GM21423 (cell line): ENCODE measurements at regions not wholly inside any gene's neighbourhood (a gene's known extent, or its start where the extent isn't known, plus 50 kb on each side); places are given as distances from the start of the nearest gene placed in this dataset.
"Not testable (repeated sequence)": the region's sequence is repeated elsewhere in the genome, so short reads cannot be mapped to it uniquely, and the experiment has no call there.

Source experiments
- ATAC-seq: cut with Tn5 transposase; IDR thresholded peaks from one replicate; pipeline ENCODE4 v1.9.1; 2021; ENCODE audit warnings: mild to moderate bottlenecking, moderate library complexity; ENCODE audit not compliant: unreplicated experiment

DNA sequence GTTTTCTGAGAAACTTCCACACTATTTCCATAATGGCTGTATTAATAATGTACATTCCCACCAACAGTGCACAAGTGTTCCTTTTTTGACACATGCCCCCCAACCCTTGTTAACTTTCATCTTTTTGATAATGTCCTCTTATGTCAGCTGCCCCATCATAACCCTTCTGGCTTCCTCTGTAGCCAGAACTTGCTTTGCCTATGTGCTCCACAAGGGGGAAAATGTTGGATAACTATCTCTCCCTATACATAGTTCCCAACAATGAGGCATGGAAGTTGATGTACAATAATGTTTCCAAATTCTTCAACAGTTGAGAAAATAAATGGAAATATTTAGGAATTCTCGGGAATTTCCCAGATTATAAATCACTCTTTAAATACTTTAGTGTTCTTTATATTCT is 142.9 kb downstream of the ASB9 start:
- no peak for ATAC-seq

DNA sequence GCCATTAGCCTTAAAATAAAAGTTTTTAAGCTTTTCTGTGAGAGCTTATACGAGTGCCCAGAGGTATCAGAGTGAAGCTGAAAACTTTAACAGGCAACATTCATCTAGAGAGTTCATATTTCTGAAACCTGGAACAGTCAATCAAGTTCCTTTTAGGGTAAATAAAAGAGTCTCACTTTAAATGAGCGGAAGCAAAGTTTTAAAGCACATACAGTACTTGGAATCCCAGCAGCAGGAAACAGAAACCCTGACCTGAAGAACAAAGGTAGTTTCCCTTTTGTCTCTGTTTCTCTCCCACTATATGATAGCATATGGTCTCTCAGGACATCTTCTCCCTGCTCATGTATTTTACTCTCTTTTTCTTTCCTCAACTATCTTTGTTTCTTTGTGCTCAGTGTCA is 153.0 kb downstream of the ASB9 start:
- ATAC-seq: no peak

DNA sequence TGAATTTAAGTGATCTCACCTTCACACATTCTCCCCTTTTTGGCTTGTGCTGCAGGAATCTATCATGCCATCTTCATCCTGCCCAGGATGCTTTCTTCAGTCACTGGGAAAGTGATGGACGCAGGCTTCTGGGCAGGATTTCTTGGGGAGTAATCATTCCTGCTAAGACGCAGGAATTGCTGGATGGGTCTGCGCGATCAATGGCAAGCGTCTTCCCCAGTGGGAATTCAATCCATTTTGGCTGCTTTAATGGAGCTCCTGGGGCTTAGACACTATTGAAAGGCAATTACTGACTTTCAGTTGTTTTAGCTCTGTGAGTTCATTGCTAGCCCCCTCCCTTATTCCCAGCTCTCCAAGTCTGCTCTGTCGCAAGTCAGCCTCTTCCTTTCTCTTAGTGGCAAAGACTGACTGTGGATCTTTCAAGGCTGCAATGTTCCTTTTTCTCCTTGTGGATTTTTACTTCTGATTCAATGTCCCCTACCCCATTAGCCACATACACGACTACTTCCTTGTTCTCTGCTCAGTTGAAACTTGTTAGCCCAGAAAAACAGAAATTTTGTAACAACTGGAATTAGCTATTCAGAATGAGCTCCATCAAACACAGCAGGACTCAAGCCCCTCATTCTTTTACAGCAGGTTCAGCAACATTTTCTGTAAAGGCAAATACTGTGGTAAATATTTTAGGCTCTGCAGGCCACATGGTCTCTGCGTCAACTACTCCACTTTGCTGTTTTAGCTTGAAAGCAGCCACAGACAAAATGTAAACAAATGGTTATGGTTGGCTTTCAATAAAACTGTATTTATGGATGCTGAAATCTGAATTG is 154.9 kb downstream of the ASB9 start:
- ATAC-seq: no peak

DNA sequence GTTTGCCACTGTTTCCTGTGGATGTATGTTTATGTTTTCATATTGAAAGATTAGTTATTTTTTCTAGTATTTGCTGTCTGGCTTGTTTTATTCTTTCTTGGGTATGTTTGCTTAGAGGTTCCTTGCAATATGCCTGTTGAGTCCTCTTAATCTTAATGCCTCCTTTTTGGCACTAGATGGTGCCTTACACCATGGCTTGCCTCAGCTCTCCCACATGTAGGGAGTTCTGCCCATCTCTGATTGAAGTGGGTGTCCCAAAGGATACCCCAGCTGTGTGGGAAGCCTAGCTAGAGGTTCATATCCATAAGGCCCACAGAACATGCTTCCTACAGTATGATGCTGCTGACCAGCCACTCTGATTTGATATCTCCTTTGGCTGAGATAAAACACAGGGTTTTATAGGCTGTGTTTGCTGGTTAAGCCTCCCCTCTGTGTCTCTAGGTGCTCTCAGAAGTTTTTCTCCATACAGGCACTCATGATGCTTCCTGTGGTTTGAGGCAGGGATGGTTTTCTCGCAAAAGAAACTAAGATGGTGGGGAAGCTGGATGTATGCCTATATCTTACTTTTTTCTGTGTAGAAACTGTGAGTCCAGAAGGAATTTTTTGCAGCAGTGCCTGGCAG is 162.4 kb downstream of the ASB9 start:
- ATAC-seq: no peak

DNA sequence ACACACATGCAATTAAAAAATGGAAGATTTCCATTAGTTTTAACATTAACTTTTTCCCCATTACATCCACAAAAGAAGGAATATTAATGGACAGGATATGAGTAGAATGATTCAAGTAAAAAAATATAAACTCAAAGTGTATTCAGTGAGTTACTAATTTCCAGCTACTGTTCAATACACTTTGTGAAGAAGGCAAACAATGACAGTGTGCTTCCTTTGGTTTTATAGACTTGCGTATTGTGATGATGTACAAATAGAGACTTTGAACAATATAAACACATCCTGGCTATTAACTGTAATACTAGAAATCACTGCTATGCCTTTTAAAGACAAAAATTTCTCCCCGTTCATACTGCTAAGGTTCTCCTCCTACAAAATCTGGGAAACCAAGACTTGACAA is 171.4 kb downstream of the ASB9 start:
- no peak for ATAC-seq

DNA sequence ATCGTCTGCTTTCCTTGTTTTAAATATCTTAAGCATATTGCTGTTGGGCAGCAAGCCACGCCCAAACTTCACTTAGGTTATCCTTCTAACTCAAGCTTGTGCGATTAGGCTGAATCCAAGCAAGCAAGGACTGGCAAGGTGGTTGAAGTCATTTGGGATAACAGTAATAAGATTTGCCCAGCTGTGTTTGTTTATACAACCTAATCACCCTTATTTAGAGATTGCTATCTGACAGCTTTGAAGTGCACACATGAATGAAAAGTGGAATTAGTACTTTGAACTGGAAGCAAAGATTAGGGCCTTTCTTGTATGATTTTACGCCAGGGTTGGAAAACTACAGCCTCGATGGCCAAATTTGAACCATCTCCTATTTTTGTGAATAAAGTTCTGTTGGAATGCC is 182.1 kb downstream of the ASB9 start:
- no peak for ATAC-seq

DNA sequence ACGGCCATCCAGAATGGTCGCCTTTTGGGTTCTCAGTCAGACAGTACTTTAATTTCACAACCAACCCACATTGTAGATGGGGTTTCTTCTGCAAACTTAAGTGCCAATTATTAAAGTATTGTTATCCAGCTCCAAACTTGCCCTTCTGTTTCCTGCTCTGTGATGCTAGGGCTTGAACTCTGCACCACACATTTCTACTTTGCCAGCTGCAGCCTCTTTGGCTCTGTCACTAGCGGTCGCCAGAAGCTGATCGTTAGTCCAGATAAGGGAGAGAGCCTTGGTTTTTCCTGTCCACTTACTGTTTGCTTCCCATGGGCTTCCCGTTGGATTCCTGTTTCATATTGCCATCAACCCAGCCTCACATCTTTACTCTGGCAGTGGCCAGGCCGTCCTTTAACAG is 196.6 kb downstream of the ASB9 start:
- ATAC-seq: no peak

DNA sequence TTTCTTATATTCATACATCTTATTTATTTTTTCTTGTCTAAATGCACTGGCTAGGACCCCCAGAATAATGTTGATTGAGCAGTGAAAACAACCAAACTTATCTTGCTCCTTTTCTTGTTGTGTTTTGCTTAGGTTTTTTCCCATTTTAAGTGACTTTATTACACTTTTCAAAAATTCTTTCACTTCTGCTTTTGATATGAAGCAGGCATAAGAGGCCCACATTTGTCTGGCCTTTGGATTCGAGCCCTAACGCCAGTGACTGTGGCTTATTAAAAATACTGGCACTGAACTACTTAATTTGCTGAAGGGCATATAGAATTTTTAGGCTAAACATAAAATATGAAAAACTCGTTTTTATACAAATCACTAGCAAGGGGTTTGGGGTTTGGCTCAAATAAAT is 197.0 kb downstream of the ASB9 start:
- ATAC-seq: no peak

DNA sequence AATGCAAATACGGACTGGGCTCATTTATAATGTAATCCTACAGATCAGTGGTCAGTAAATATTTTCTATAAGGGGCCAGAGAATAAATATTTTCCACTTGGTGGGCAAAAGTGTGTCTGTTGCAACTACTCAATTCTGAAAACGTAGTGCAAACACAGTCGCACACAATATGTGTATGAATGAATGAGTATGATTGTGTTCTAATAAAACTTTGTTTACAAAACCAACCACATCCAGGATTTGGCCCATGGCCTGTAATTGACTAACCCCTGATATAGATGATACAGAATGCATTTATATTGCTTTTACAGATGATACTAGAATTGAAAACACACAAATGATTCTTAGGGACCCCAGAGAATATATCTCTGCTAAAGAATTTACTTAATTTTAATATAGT is 197.6 kb downstream of the ASB9 start:
- ATAC-seq: no peak

DNA sequence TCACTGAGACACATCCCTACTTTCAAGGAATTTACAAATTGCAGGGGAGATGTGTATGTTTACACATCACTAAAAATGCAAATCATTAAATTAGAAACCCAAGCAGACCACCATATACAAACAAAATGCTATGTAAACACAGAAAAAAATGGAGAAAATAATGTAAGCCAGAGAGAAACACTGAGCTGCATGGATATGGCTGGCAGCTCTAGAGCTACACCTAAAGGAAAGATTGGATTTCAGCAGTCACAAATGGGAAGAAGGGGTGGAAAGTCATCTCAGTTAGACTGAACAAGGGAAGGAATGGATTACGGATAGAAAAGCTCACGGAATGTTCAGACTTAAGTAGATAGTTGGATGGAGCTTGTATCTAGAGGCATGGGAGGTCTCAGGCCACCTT is 186.3 kb downstream of the MOSPD2 start:
- no peak for ATAC-seq

DNA sequence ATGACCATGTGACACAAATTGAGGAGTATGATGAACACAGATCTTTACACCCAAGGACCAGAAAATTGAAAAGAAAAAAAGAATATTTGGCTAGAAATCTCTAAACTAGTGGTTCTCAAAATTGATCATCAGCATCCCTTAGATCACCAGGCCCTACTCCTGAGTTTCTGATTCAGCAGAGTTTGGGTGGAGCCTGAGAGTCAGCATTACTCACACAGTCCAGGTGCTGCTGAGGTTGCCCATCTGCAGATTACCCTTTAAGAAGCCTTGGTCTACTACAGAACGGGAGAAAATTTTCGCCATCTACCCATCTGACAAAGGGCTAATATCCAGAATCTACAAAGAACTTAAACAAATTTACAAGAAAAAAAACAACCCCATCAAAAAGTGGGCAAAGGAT is 182.8 kb downstream of the MOSPD2 start:
- no peak for ATAC-seq

DNA sequence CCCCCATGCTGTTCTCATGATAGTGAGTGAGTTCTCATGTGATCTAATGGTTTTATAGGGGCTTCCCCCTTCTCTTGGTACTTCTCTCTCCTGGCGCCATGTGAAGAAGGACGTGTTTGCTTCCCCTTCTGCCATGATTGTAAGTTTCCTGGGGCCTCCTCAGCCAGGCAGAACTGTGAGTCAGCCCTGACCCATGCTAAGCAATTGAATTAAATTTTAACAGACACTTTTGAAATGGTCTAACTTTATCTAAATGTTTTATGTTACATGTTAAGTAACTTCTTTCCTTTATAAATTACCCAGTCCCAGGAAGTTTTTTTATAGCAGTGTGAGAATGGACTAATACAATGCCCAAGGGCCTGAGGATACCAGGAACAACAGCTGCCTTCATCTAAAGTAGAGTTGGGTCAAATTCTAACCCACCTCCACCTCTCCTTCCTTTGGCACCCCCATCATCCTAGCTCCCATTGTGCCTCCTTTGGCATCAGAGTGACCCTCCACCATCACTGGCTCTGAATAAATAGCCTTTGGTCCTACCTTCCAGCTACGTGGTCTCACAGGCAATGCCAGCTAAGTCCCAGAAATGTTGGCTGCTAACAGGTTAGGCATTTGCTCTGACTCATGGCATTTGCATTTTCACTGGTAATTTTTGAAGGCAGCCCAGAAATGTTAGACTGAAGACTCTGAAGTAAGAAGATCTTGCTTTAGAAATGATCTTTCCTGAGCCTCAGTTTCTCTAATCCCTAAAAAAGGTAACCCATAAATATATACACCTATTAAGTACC is 182.1 kb downstream of the MOSPD2 start:
- no peak for ATAC-seq

DNA sequence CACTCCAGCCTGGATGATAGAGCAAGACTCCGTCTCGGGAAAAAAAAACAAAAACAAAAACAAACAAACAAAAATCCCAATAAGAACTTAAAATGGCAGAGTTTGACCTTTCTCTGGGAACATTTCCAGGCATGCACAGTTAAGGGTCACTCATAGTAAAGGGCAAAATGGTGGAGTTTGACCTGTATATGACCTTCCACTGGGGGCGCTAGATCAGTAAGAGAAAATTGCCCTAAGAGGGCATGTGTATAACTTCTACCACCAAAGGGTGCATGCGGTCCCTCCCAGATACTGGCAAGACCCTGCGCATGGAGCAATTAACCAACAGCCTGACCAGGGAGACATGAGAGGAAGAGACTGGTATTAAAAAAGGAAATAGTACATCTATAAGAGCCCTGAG is 177.2 kb downstream of the MOSPD2 start:
- ATAC-seq: no peak

DNA sequence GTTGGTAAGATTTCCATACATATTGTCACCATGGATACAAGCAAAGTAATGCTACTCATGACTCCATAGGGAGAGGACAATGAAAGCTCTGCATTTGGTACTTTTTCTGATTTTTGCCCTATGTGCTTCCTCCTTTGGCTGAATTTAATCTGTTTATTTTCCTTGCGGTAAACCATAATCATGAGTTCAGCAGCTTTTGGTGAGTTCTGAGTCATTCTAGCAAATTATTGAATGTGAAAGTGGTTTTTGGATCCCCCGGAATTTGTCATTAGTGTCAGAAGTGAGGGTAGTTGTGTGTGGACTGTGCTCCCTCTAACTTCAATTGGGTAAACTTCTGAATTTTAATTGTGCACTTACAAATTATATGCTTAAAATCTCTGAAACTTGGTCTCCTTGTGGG is 170.3 kb downstream of the MOSPD2 start:
- no peak for ATAC-seq

DNA sequence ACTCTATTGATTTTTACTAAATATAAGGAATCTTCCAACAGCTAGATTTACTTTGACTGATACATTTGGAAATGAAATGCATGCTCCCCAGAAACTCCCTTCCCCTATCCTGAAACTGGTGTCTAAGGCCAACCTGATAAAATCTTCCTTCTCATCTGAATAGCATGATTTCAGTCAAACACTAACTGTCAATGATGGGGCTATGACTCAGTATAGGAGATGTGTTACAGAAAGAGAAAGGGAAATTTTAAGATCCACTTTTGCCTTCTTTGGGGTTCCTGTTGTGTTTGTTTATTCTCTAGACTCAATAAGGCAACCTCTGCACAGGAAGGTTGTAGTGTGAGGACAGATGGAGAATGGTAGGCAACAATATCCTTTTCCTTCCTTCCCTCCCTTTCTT is 160.7 kb downstream of the MOSPD2 start:
- no peak for ATAC-seq

DNA sequence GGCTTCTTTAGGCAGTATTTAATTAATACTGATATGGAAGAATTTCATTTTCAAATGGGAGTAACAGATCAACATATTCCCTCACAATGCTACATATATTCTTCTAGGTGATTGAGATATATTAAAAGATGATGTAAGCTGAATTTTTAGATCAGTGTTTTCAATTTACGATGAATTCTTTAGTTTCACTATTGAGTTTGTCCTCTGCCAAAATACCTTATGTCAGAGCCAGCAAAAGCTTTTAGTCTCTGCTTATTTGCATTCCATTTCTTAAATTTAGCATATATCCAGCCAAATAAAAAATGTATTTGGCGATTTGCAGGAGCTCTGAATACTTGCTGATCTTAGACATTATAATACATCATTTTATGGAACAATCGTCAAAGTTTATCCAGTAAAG is 144.3 kb downstream of the MOSPD2 start:
- ATAC-seq: no peak

DNA sequence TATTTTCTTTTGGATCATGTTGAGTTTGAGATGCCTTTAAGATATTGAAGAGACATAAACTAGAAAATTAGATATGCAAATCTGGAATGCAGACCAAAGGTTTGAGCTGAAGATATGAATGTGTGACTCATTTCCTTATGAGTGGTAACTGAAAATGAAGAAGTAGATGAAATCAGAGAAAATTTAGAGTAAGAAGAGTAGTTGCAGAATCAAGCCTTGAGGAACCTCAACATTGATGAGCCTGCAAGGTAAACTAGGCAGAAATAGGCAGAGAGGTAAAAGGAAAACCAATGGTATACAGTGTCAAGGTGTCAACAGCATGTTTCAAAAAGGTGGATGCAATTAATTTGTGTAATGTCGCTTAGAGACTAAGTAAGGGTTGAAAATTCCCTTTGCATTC is 142.8 kb downstream of the MOSPD2 start:
- ATAC-seq: no peak

DNA sequence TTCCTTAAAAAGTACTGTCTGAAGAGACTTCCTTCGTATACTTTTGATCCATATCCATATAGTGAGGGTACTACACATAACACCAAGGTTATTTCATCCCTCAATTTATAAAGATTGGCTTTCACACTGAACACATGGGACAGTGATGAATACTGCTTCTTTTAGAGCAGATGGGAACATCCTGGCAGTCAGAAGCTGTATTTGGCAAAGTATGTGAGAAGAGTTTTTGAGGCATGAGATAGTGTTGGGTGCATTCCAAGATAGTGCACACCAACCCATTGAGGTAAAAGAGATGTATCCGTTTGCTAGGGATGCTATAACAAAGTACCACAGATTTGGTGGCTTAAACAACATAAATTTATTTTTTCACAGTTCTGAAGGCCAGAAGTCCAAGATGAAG is 141.1 kb downstream of the MOSPD2 start:
- ATAC-seq: no peak

DNA sequence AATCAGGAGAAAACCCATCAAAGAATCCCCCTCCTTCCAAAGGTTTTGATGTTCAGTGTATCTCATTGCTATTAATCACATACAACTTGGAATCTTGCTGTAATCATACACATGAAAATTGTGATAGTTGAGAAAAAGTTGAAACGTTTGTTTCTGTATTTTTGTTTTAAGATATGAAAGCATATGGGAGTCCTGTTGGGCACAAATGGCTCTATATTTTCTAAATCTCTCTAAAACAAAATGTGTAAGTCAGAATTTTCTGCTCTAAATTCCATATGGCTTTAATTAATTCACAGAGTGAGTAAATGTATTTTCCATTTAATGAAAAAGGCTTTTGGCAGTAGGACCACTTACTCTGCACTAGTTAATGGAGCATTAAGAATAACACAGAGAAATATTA is 140.2 kb downstream of the MOSPD2 start:
- no peak for ATAC-seq

DNA sequence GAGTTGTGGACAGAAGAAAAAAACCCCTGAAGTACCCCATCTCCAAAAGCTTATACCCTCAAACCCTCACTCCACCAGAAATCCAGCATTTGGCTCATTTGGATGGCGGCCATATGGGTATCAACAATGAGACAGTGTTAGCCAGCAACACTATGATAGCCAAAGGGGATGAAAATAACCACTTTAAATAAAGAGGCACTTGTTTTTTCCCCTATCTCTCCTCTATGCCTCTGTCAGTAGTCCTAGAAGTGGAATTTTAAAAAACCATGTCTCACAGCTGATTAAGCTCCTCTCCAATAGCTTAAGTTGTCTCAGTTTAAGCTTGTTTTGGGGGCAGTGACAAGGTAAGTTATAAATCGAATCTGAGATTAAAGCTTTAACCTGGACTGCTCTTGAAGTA is 124.0 kb downstream of the MOSPD2 start:
- ATAC-seq: no peak

DNA sequence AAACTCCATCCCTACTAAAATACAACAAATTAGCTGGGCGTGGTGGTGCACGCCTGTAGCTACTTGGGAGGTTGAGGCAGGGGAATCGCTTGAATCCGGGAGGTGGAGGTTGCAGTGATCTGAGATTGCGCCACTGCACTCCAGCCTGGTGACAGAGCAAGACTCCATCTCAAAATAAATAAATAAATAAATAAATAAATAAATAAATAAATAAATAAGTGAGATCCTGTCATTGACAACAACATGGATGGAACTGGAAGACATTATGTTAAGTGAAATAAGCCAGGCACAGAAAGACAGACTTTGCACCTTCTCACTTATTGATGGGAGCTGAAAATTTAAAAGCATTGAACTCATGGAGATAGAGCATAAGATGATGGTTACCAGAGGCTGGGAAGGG is 111.2 kb downstream of the MOSPD2 start:
- ATAC-seq: not testable (repeated sequence)
